HG03175 (cell line): ENCODE measurements at regions not wholly inside any gene's neighbourhood (a gene's known extent, or its start where the extent isn't known, plus 50 kb on each side); places are given as distances from the start of the nearest gene placed in this dataset.
A peak's percentile ranks its signal among the peaks of the same experiment; 100 is the strongest.
"Not testable (repeated sequence)": the region's sequence is repeated elsewhere in the genome, so short reads cannot be mapped to it uniquely, and the experiment has no call there.

Experiments
- ATAC-seq: cut with Tn5 transposase; IDR thresholded peaks from one replicate; pipeline ENCODE4 v1.9.1; 2021; ENCODE audit warnings: mild to moderate bottlenecking, moderate library complexity; ENCODE audit not compliant: unreplicated experiment

DNA sequence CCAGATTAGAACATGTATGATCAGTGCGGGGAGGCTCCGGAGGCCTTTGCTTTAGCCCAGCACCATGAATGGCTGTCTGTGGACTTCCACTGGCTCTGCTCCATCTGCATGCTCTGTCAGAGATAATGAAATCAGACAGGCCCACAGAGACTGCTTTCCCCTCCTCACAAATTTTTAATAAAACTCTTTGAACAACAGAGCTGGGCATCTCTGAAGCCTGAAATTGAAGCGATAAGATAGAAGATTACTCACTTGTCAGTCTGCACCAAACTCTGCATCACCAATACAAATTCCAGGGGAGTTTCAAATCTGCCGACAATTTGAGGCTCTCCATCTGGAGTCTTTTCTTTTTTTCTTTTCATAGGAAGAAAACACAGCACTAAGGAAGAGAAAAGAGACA, 110.0 kb downstream of the DYRK2 start:
- peak; percentile 17 for ATAC-seq

DNA sequence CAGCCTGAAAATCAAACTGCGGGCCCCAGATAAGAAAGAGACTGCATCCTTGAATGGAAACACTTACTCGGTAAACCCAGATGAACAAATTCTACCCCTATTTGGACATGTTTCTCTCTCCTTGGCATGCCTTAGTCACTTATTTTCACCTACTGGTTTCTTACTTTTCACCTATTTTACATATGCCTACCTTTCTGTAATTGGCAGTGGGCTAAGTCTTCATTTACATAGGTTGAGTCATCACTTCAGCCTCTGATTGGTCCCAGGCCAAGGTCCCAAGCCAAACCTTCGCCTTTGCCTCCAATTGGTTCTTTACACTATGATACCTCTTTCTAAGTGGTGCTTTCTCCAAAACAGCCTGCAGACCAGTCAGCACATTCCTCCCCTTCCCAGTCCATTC, 111.3 kb downstream of the DYRK2 start:
- ATAC-seq: no peak

DNA sequence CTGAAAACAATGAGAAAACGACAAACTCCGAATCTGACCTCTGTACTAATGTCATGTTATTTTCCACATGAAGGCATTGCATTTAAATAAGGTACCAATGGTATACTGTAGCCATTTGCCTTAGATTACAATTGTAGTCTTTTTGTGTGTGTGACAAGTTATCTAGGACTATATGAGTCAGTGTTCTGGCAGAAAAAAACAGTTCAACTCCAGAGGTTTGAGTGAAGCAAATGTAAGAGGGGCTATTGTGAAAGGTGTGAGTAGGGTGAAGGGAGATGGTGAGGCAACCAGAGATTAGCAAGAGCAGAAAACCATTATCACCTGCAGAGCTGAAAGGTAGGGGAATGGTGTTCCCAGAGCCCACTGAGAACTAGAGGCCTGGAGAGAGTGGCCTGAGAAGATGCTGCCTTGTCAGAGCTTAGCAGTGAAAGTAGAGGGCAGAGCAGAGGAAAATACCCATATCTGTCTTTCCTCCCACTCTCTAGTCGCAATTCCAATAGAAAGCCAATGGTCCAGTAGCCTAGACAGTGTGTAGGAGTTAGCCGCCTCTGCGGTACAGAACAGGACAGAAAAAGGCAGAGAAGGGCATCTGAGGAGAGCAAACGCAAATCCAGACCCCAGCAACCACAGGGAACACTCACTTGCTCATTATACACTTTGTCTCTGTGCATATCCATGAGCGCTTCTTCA, 112.2 kb downstream of the DYRK2 start:
- no peak for ATAC-seq

DNA sequence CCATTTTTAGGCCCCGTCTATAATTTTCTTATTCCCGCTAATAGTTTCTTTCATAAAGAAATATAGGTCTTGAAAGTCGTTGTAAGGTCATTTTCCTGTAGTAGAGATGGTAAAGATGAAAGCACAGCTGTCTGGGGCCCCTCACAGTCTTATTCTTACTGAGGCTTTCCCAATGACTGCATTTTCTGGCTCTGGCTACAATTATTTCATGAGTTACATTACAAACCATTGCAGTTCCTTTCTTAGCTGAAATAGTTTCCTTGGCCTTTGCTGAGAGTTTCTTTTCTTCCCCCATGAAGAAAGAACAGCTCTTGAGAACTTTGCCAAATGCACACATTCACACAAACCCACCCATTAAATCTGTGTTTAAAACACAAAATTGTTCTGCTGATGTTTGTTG, 113.0 kb downstream of the DYRK2 start:
- no peak for ATAC-seq

DNA sequence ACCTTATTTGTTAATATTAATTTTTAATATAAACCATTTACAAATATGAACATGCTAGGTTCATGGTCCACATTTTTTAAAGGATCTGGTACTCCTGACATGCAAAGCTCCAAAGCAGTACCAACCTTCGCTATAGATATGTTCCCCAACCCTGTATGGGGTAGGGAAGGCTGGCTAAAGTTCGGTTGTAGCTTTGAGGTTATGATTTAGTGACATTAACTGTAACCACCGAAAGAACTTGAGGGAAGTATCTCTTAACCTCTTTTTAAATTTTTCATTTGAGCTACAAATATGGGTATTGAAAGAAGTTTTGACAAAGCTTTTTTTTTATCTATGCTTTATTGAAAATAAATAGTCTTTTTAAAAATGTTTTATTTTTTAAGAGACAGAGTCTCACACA, 115.5 kb downstream of the DYRK2 start:
- ATAC-seq: no peak

DNA sequence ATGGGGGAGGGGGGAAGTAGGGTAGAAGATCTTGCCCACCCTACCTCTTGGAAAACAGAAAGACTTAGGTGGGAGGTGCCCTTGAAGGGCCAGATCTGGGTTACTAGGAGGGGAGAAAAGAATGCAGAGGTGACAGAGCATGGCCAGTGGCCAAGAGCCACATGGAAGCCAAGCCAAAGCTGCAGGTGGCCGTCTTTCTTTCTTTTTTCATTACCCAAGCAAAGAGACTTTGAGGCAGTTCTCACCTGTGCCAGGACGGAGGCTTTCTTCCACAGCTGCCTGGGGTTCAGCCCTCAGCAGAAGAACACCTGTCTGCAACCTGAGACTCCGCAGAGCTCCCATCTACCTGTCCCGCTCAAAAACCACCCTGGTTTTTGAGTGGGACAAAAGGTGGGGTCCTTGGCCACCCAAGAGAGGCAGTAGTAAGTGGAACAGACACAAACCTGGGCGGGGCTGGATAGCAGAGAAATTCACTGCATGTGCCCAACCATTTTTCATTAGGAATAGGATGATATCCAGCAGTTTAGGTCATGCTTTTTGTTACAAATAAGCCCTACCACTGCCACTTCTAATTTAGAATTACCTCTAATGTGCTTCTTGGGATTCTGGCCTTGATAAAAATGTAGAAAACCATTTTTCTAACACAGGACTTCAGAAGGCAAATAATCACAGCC, 116.5 kb downstream of the DYRK2 start:
- ATAC-seq: no peak

DNA sequence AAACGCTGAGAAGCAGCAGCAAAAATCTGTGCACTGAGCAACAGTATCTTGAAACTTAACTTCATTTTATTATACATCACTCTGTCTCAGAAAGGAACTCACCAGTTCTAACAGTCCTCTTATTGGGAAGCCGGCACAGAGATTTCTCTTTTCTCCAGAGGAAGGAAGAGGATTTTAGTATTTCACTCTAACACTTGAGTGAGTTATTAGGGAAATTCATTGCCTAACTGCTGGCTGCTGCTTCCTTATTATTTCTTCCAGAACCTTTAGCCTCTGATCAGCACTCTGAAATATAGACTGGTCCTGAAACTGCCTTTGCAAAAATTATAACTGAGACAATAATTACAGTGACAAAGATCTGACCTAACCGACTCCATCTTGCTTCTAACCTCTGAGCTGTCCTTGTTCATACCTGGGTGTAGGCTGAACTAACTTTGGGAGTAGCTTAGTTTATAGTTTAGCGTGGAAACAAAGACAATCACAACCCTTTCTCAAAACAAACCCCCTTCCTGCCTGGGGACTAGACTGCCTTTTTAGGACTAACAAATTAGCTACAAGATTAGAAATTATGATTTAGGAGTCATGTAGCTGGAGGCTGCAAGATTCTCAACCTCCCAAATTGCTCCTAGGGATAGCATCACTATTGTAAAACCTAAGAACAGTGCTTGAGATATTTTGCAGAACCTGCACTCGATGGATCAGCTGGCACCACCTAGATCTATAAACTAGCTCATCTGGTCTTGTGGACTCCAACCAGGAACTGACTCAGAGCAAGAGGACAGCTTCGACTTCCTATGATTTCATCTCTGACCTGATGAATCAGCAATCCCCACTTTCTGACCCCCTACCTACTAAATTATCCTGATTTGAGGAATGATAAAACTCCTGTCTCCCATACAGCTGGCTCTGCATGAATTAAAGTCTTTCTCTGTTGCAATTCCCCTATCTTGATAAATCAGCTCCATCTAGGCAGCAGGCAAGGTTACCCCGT, 117.5 kb downstream of the DYRK2 start:
- ATAC-seq: no peak

DNA sequence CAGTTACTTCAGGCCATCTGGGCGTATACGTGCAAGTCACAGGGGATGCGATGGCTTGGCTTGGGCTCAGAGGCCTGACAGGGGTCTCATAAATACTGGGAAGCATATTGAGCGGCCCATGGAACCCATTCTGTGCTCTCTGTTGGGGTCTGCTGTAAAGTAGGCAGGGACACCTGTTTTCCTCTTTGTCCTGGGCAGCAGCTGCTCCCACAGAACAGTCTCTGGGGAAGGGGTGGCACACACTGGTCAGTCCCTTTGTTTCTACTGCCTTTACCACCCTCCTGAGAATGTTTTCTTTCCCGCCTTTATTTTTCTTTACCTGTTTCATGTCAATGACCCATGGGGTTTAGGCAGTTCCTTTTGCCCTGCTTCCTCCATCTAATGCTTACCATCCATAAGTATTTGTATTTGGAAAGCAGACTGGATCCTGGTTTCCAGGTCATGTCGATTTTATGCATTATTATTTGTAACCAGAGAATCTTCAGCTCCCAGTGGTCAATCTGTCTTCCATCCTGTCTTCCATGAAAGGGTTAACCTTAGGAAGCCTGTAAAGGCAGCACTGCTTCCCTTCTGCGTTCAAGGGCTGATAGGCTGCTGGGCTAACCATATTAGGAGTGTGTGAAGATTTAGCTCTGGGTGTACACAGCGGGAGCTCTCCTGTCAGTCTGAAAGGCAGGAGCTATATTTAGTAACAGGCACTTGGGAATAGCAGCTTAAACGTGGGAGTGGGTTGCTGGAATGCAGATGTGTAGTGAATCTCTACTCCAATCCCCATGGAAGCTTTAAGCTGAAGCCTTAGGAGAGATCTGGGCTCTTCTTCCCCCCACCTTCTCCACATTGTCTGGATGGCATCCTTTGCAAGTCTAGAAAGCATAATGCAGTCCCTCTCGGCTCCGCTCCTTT, 124.0 kb downstream of the DYRK2 start:
- no peak for ATAC-seq

DNA sequence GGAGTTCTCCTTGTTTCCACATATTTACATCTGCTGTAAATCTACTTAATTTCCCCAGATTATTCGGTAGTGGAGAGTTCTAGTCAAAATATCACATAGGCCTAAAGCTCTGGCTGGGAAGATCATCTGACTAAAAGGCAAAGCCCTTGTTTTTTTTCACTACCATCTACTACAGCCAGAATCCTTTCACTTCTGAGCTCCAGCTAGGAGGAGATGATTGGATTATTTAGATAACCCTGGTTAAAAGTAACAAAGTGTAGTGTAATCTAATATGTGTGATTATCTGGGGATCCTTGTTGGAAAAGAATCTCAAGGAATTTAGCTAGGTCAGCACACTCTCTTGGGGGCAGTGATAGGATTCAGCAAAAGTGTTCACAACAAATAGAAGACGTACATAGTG, 125.4 kb downstream of the DYRK2 start:
- ATAC-seq: no peak

DNA sequence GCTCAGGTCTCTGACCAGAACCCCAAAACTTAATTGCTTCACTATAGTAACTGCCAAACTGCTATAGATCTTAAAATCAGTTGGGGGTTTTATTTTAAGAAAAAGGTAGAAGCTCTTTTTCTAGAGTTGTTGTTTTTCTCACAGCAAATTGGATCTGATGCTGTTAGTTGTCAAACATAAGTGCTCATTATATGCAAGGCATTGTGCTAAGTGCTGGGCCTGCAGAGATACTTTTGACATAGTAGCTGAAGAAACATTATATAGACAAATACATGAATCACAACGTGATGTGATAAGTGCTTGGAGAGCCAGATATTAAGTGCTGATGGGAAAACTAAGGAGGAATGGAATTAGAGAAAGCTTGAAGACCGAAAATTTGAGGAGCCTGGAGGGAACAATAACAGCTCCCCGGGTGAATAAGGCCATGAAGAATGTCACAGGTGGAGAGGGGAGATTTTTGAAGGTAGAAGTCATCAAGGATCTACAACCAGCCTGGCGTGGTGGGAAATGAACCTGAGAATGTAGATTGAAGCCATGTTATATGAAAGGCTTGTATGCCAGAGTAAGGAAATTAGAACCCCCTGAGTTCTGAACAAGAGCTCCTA, 126.5 kb downstream of the DYRK2 start:
- no peak for ATAC-seq

DNA sequence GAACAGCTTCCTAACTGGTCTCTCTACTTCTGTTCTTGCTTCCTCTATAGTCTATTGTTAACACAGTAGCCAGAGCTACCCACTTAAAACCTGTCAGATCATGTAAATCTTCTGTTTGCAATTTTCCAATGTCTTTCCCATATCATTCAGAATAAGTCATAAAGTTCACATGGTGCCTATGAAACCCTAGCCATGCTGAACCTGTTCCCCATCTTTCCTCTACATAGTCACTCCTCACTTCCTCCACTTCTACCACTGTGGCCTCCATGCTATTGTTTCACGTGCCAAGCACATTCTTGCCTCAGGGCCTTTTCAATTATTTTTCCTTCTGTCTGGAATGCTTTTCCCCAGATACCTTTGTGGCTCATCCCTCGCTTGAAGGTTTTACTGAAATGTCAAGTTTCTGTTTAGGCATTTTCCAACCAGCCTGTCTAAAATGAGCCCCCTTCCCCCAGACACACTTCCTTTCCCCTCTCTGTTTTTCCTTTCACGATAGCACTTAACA, 132.1 kb downstream of the DYRK2 start:
- ATAC-seq: no peak

DNA sequence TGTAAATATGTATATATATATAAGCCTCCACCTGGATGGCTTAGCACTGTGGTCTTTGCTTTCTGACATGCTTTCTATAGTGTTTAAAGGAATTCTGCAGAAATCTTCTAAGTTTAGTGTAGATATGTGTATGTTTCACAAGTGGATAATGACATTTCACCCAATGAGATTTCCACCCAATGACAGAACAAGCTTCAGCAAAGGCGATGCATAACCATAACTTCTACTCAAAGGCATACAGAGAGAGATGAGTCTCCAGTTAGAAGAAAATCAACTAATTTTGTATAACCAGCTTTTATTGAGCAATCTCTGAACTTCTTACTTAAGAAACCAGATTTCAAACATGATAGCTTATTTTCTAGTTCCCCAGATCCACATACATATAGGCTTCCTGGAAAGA, 134.0 kb downstream of the DYRK2 start:
- no peak for ATAC-seq

DNA sequence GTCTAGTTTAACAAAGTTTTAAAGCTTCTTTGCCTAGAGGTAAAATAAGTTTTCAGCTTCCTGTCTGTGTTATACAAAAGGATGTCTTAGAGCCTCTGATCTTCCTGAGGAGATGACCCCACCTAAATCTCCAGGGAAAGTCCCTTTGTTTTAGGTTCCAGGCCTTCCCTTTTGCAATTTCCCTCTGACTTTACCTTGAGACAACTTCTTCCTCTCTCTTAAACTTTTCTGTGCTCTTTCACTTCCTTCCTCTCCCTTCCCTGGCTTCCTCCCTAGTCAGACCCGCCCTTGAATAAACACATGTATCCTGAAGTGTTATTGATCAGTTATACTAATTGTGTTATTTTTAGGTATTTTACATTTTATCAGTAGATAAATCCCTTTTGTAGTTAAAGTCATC, 134.8 kb downstream of the DYRK2 start:
- no peak for ATAC-seq

DNA sequence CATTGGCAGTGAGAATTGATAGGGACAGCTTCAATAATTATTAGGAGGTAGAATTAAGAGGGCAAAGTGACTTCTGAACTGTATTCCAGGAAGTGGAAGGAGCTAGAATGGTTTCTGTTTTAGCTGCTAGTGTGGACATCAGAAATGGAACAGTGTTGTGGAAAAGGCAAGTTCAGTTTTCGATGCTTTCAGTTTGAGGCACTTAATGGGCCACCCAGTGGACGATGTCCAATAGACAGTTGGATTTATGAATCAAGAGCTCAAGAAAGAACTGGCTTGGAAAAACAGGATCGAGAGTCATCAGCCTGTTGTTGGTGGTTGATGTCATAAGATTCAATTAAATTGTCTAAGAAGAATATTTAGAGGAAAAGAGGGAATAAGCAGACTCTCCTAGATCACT, 136.3 kb downstream of the DYRK2 start:
- no peak for ATAC-seq

DNA sequence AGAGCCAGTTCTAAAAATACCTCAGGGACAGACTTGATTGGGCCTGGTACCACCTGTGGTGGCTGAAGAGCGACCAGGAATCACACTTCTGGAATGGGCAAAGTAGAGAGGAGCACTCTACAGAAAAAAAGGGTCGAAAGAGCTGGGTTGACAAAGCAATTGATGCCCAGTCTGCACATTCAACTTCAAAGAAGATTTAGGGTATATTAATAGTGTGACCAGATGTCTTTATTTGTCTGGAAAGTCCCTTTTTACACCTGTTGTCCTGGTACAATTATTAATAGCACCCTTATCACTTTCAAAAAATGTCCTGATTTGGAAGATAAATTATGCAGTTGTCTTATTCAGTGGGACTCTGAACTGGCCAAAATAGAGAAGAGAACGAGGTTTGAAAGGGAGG, 137.5 kb downstream of the DYRK2 start:
- ATAC-seq: no peak

DNA sequence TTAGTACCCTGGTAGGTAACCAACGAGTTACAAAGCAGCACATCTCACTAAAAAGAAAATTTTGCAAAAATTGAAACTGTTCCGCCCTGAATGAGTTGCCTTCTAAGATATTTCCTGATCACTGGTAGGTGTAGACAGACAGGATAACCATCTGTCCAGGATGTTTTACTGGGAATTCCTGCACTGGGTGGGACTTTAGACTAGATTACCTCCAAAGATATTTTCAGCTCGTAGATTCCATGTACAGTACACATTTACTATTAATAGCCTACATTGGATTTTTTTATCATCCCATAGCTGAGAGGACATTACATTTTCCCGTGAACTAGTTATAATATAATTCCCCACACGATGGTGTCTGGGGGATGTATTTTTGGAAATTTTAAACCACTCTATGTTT, 139.6 kb downstream of the DYRK2 start:
- ATAC-seq: no peak

DNA sequence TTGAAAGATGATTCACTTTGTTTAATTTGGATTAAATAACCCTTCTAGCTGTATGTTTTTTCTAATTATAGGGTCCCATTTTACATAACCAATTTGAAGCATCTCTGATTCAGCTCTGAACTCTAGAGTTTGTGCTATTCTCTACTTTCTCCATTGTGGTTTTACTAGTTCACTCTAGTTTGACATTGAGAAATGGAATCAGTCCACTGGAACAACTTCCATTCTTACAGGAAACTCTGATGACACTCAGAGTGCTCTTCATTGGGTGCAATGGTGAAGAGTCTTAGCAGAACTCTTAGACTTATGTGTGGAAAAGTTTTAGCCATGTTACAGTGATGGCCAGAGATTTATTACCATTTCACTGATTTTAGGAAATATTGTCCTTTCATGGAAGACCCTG, 140.7 kb downstream of the DYRK2 start:
- no peak for ATAC-seq

DNA sequence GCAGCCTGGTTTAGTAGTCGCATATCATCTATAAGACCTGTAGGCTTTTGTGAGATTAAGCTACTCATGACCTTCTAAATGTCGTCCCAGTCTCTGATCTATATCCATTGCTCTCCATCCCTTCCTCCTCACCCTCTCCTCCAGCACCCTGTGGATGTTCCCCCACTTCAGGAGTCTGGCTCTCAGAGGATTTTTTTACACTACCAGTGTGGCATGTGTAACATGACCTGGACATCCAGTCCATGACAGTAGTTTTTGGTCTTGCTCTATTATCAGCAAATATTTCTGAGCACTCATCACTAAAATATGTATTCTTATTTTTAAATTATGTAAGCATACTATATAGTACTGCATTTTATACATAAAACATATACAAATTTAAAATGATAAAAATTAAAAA, 142.1 kb downstream of the DYRK2 start:
- no peak for ATAC-seq

DNA sequence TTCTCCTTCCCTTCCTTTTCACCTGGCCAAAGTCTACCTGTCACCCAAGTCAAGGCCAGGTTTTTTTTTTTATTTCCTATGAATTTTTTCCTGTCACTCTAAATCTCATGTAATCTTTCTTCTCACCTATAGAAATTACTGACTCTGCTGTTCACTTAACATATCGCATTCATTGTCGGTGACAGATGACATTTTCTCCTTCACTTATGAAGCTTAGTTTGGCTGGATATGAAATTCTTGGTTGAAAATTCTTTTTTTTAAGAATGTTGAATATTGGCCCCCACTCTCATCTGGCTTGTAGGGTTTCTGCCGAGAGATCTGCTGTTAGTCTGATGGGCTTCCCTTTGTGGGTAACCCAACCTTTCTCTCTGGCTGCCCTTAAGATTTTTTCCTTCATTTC, 142.8 kb downstream of the DYRK2 start:
- not testable (repeated sequence) for ATAC-seq

DNA sequence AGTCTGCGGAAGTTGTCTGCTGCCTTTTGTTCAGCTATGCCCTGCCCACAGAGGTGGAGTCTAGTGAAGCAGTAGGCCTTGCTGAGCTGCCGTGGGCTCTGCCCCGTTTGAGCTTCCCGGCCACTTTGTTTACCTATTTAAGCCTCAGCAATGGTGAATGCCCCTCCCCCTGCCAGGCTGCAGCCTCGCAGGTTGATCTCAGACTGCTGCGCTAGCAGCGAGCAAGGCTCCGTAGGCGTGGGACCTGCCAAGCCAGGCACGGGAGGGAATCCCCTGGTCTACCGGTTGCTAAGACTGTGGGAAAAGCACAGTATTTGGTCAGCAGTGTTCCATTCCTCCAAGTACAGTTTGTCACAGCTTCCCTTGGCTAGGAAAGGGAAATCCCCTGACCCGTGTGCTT, 143.6 kb downstream of the DYRK2 start:
- no peak for ATAC-seq
